Fibroblast of the aortic adventitia (primary cell): ENCODE measurements at regions not wholly inside any gene's neighbourhood (a gene's known extent, or its start where the extent isn't known, plus 50 kb on each side); places are given as distances from the start of the nearest gene placed in this dataset.
"Not testable (repeated sequence)": the region's sequence is repeated elsewhere in the genome, so short reads cannot be mapped to it uniquely, and the experiment has no call there.

Experiments used
- DNase-seq: peaks from one replicate; pipeline ENCODE4 v3.0.0-alpha.2; 2010; ENCODE audit warnings: low read depth
- H3K4me3 ChIP-seq: 2 replicates; pipeline ENCODE4 v1.5.1; 2011; ENCODE audit warnings: low read depth, mild to moderate bottlenecking, control low read depth, low read length, moderate library complexity
- TF ChIP-seq, protein P1 (sequence below): IDR thresholded peaks from 2 replicates; pipeline ENCODE4 v1.5.1; 2011; ENCODE audit warnings: mild to moderate bottlenecking, low read length, control low read depth, inconsistent platforms; ENCODE audit not compliant: insufficient read depth

DNA sequence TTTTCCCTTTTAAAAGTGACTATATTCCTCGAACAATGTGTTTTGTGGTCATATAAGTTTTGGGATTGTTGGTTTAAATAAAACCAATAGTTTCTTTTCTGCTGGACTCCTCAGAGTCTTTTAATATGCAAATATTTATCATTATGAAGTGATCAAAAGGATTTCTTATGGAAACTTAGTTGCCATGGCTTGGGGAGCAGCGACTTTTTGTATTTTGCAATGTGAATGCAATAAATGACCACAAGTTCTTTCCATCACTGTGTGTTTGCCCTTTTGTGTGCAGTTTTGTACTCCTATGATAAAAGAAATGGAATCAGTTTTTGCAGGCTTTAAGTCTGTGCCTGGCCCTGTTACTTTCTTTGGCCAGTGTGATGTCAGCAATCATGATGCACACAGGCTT is 68.5 kb upstream of the NUDT6 start:
- TF ChIP-seq, protein P1, sequence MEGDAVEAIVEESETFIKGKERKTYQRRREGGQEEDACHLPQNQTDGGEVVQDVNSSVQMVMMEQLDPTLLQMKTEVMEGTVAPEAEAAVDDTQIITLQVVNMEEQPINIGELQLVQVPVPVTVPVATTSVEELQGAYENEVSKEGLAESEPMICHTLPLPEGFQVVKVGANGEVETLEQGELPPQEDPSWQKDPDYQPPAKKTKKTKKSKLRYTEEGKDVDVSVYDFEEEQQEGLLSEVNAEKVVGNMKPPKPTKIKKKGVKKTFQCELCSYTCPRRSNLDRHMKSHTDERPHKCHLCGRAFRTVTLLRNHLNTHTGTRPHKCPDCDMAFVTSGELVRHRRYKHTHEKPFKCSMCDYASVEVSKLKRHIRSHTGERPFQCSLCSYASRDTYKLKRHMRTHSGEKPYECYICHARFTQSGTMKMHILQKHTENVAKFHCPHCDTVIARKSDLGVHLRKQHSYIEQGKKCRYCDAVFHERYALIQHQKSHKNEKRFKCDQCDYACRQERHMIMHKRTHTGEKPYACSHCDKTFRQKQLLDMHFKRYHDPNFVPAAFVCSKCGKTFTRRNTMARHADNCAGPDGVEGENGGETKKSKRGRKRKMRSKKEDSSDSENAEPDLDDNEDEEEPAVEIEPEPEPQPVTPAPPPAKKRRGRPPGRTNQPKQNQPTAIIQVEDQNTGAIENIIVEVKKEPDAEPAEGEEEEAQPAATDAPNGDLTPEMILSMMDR, result no peak
- no peak for DNase-seq
- no peak overlapping the region for H3K4me3 ChIP-seq

DNA sequence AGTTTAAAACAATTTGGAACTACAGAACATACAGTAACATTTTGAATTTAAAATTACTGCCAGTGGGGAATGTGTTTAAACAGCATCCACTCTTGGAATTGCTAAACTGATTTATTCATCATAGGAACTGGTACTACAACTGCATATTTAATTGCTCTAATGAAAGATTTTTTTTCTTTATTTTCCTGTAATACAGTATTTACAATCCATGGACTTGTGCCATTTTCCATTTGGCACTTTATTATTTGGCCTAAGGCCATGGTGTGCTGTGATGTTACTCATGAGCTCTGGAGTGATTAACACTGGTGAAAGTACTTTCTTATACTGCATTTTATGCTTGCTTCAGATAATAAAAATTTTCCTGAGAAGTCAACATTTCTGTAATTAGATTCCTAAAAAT is 69.7 kb upstream of the NUDT6 start:
- TF ChIP-seq, protein P1, result no peak
- DNase-seq, result peak; percentile 43
- H3K4me3 ChIP-seq, result no peak overlapping the region

DNA sequence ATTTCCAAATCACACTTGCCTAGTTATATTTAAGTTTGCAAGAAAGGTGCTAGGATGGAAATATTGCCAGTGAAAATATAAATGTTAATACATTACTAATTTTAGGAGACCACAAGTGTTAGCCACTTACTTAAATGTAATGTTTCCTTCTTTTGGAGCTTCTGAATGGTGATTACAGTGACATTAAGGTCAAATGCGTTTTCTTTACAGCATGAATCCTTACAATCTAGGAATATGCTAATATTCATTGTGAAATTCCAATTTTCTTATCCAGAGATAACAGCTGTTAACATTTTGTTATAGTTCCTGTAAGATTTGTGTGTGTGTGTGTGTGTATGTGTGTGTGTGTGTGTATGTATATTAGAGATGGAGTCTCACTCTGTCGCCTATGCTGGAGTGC is 70.2 kb upstream of the NUDT6 start:
- TF ChIP-seq, protein P1, result no peak
- no peak for DNase-seq

DNA sequence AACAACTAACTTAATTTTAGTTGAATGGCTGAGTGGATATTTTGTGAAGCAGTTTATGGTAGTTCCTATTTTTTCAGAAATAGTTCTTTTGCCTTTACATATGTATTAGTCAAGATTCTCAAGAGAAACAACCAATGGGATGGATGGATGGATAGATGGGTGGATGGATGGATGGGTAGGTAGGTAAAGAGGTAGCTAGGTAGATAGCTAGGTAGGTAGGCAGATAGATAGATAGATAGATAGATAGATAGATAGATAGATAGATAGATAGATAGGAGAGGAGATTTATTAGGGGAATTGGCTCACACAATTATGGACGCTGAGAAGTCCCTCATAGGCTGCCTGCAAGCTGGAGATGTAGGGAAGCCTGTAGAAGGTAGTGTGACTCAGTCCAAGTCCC is 74.0 kb upstream of the NUDT6 start:
- TF ChIP-seq, protein P1, result no peak
- no peak for DNase-seq
- H3K4me3 ChIP-seq, result no peak overlapping the region

More for the DNA sequence above, 70.2 kb upstream of the NUDT6 start:
- no peak overlapping the region for H3K4me3 ChIP-seq

DNA sequence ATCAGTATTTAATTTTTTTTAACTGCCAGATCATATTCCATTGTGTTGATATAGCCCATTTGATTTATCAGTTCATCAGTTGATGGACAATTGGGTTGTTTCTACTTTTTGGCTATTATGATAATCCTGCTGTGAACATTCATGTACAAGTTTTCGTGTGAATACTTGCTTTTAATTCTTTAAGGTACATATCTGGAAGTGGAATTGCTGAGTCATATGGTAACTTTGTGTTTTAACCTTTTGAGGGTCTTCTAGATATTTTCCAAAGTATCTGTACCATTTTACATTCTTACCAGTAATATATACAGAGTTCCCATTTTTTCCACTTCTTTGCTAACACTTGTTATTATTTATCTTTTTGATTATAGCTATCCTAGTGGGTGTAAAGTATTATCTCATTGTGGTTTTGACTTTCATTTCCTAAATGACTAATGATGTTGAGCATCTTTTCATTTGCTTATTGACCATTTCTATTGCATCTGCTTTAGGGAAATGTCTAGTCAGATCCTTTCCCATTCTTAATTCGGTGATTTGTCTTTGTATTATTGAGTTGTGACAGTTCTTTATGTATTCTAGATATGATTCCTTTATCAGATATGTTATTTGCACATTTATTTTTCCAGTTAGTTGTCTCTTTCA is 75.2 kb upstream of the NUDT6 start:
- TF ChIP-seq, protein P1, result no peak
- no peak for DNase-seq
- no peak overlapping the region for H3K4me3 ChIP-seq

- DNase-seq, H3K4me3 ChIP-seq: not testable (repeated sequence)
Observed at GRCh38 chr4:123004079-123004478, 81.7 kb upstream of the NUDT6 start.

- not testable (repeated sequence) for H3K4me3 ChIP-seq
Observed at GRCh38 chr4:123005126-123005525, 82.7 kb upstream of the NUDT6 start.

DNA sequence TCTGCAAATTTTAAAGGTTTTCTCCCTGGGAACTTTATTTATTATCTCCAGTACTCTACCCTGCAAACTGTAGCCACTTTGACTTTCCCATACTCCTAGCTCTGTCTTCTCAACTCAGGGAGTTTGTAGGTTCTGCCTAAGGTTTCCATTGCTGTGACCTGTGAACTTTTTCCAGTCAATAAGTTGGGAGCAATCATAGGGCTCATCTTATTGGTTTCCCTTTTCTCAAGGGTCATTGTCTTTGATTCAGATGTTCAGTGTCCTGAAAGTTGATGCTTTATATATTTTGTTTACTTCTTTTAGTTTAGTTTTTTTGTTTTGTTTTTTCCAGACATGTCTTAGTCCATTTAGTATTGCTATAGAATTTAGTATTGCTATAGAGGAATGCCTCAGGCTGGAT is 85.3 kb upstream of the NUDT6 start:
- TF ChIP-seq, protein P1, result no peak
- H3K4me3 ChIP-seq, result no peak overlapping the region
- no peak for DNase-seq

More at GRCh38 chr4:123005126-123005525, 82.7 kb upstream of the NUDT6 start:
- not testable (repeated sequence) for DNase-seq

DNA sequence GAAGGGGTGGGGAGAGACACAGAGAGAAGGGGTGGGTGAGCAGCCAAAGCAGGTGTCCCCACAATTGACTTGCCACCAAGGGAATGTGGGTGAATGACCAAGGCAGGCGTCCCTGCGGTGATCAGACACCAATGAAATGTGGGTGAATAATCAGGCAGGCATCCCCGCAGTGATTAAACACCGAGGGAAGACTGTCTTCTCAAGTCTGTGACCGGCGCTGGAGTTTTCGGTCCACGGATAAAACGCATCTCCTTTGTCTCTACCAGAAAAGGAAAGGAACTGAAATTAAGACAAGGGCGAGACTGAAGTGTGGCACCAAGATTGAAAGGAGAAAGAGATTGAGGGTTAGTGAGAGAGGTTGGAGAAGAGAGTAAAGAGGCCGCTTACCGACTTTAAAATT is 90.0 kb upstream of the NUDT6 start:
- not testable (repeated sequence) for H3K4me3 ChIP-seq, DNase-seq
